NCI-H1694 treated with DMSO at 0.1 percent for 48 hours (cell line): ENCODE measurements at regions not wholly inside any gene's neighbourhood (a gene's known extent, or its start where the extent isn't known, plus 50 kb on each side); places are given as distances from the start of the nearest gene placed in this dataset.

ENCODE experiments used
- DNase-seq: peaks from one replicate; lab custom pipeline; 2025; lab: John Stamatoyannopoulos, UW

DNA sequence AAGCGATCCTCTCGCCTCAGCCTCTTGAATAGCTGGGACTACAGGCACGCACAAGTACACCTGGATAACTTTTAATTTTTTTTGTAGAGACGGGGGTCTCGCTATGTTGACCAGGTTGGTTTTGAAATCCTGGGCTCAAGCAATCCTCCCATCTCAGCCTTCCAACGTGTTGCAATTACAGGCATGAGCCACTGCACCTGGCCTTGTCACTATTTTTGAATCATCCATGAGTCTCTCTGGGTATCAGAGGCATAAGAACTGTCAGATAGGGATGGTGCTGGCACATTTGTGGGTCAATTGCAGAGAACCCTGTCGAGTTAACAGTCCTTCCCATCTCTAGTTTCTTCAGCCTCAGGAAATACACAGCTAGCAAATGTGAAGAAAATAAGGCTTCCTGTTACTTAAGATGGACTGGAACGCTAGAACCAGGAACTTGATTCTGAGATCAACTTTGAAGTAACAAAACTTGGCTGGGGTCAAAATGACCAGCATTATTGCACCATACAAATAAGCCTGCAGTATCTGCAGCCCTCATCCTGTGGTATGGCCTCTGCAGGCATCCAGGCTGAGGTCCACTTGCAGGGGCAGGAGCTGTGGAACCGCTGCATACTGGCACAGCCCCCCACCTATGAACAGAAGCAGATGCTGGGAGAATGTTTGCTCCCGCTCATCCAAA, 124.3 kb upstream of the GADD45A start:
- DNase-seq = no peak

DNA sequence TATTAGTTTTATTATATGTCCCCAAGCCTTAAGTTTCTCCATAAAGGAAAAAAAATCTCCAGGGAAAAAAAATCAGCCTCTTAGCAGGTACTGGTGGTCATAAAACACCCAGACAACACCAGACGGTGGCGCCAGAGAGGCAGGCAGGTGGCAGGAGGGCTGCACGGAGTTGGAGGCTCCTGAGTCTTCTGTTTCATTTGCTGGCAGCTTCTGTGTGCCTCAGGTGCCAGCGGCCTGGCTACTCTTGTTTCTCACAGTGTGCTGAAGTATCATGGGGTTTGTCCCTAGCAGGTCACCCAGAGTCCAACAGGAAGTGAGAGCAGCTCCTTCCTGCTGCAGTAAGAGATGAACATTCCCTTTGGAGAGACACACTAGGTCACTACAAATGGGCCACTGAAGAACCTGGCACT, 123.3 kb upstream of the GADD45A start:
- peak; percentile 89 for DNase-seq

DNA sequence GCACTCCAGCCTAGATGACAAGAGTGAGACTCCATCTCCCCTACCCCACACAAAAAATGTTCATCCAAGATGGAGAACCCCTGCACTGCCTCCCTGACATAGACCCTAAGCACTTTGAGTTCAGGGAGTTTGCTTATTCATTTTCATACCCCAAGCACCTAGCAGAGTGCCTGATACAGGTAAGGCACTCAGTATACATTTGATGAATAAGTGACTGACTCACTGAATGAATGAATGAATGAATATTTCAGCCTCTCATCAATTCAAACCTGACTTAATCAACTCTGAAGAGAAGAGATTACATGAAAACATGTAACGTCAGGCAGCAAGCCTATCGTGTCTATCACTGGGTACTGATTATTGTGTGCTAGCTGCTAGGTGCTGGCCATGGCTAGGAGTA, 121.3 kb upstream of the GADD45A start:
- no peak for DNase-seq

DNA sequence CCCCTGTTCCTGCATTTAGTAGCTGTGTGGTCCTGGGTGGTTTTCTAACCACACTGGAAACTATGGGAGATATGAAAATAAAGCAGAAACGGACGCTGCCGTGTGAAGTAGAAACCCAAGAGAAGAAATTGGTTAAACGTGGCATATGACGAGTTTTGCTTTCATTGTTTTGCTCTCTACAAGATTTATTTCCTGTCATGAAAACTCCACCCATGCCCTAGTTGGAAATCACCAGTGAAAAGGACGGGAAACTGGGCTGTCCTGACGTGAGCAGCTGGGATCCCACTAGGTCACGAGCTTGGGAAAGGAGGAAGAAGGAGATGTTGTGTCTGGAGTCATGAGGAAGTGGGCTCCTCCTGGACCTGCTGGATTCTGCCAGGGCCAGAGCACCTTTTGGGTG, 120.8 kb upstream of the GADD45A start:
- DNase-seq = no peak

DNA sequence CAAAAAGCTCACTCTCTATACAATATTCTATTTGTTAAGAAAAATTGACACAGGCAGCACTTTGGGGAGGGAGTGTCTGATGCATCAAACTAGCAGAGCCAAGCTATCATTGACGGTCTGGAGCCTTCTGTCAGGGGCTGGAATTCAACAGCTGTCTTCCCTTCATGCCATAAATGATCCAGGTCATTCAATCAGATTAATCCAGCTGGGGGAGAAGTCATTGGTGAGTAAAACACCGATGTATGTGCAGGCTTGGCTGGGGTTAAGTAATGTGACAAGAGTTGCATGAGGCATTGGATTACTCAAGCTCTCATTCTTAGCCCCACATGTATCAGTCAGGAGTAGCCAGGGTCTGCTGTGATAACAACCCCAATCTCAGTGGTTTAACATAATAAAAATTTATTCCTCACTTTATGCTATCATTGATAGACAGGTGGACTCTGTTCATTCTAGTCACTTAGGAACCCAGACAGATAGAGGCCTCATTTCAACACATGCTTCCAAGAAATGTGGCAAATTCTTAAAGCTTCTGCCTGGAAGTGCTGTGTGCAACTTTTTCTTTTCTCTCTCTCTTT, 118.1 kb upstream of the GADD45A start:
- DNase-seq = peak; percentile 62

DNA sequence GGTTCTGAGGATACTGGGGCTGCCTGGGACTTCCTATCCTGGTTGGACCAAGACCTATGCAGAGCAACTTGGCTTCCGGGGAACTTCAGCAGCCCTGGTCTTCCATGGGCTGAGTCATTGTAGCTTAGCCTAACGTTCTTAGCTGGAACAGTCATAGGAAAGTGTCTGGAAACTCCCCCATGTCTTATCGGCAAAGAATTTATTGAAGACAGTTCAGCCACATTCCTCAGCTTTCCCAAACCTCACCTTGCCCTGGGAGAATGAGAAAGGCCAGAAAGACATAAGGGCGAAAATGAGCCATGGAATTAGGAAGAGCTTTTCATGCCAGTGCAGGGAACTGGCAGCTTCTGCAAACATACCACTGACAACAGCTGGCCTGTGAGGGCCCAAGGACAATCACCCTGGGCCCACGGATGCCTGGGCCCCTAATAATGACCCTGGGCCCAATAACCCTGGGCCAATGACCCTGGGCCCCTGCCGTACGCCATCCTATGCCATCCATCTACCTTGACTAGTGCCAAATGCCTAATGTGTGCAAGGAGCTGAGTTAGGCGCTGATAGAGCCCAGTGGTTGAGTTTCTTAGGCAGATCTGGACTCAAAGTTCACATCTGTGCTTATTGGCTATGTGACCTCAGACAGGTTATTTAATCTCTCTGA, 114.4 kb upstream of the GADD45A start:
- DNase-seq = no peak

DNA sequence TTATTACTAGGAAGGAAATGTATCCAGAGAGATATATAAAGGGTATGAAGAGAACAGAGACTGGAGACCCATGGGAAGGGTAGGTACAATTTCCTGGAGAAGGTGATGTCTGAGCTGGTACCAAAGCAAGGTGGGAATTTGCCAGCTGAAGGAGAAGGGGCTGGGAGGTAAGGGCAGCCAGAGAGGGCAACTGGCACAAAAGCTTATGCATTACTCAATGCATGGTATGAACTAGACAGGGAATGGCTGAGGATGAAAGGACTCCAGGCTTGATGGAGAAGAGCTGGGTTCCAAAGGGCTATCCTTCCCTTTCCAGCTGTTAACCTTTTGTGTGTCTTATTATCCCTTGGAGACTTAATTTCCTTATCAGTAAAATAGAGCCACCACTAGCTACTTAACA, 113.6 kb upstream of the GADD45A start:
- no peak for DNase-seq

DNA sequence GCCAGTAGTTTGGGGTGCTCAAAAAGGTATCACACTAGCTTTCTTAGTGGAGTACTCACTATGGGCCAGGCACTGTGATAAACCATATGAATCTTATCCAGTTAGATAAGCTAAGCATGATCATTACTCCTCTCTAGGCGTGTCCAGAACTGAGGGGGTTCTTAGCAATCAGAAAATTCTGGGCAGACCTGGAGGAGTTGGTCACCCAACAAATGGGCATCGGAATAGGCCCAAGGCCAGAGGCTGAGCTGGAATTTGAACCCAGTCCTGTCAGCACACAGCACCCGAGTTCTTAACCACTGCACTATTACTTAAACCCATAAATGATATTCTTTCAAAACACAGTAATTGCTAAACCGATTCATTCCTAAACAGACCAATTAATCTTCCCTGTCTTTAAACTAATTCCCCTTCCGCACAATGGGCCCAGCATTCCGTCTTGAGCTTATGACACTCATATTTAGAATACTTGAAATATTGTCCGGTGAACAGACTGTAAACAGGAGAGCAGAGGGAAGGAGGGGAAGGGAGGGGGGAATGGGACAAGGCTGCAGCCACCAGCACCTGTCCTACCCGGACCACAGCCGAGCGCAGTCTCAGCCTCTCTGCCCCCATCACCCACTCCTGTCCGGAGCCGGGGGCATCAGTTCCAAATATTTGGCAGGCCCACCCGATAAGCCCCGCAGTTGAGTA, 113.0 kb upstream of the GADD45A start:
- DNase-seq = no peak

DNA sequence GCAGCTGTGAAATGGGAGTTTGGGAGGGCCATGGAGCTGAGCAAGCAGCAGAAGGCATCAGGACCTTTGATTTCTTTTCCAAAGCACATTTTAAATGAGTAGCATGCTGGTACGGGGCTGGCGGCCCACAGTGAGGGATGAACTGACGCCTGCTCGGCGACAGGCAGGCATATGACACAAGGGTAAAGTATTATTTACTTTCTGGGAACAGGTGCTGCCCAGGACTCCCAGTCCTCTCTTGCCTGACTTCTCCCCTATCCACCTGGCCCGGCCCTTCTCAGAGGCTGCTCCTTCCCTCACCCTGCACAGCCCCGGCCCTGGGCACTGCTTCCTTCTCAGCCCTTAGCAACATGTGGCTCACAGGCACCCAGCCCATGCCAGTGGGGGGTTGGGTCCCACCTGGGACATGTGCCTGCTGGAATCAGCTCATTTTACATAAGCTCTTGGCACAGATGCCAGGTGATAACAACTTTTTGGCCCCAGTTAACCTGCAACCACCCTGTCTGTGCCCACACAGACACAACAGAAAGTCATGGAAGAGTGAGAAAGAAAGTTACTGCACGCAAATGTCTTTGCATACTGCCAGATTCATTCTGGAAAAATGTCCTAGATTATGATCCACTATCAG, 112.3 kb upstream of the GADD45A start:
- DNase-seq = peak; percentile 33

DNA sequence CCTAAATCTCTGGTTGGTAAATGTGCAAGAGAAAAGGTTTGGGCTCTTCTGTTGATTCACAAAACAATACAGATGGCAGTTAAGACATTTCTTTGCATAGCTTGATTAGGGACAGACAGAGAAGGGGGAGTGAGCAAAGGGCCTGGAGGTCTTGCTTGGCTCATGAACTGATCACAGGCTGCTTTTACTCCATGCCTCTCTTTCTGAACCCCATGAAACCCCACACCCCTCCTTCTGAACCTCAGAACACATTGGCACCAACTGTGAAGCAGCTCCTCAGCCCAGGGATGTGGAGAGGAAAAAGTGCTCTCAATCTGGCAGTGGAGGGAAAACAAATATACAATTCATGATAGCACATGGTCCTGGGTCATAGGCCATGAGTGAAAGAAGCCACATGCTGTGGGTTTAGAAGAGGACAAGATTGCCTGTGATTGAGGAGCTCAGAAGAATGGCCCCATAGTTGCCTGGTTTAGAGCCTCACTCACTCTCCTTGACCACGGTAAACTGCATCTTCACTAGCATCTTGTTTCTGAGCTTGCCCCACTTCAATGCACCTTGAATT, 111.6 kb upstream of the GADD45A start:
- DNase-seq = no peak

DNA sequence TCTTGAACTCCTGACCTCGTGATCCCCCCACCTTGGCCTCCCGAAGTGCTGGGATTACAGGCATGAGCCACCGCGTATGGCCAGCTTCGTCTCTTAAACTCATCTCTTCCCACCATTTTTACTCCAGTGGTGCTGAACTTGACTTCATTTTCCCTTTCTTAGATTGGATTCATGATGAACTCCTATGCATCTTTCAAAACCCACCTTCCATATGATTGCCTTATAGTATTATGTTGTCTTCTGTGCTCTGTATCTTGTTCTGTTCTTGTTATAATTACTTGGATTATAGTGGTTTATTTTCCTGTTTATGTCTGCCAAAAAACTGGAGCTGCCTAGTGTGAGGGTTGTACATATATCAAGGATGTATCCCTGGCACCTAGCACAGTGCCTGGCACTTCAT, 110.8 kb upstream of the GADD45A start:
- DNase-seq = no peak

DNA sequence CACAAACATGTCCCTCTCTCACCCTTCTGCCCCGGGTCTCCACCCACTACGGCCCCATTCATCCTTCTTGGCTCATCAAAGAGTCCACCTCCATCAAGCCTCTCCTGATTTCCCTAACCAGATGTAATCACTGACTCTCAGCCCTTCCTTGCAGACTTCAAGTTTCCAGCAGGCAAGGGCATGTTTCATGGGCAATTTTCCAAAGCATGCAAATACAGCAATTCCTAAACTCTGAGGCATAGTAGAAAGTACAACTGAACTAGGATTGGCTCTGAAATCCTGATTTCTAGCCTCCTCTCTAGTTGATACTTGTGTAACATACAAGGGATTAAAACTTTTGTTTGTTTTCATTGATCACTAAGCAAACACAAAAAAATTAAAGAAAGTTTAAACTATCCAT, 109.1 kb upstream of the GADD45A start:
- DNase-seq = no peak

DNA sequence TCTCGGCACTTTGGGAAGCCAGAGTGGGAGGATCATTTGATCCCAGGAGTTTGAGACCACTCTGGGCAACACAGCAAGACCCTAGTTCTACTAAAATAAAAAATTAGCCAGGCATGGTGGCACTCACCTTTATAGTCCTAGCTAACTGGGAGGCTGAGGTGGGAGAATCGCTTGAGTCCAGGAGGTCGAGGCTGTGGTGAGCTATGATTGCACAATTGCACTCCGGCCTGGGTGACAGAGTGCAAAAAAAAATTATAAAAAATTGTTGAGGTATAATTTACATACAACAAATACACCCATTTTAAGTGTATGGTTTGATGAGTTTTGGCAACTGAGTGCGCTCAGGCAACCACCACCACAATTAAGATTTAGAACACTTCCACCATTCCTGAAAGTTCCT, 108.5 kb upstream of the GADD45A start:
- DNase-seq = no peak

DNA sequence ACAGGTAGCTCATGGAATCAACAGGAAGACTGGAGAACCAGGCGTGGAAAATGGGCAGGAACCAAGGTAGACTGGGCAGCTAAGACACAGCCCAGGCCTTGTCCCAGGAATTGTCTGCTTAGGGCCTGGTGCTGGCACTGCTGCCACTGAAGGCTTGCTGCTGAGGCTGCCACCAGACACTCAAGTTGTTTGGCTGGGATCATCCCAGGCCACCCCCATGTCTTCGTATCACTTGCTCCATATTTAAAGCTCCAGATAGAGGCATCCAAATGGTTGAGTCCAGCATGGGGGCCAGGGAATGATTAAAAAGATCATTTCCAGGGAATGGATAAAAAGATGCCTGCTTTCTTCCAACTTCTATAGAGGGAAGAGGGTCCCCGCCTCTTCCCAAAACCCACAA, 107.4 kb upstream of the GADD45A start:
- DNase-seq = no peak

DNA sequence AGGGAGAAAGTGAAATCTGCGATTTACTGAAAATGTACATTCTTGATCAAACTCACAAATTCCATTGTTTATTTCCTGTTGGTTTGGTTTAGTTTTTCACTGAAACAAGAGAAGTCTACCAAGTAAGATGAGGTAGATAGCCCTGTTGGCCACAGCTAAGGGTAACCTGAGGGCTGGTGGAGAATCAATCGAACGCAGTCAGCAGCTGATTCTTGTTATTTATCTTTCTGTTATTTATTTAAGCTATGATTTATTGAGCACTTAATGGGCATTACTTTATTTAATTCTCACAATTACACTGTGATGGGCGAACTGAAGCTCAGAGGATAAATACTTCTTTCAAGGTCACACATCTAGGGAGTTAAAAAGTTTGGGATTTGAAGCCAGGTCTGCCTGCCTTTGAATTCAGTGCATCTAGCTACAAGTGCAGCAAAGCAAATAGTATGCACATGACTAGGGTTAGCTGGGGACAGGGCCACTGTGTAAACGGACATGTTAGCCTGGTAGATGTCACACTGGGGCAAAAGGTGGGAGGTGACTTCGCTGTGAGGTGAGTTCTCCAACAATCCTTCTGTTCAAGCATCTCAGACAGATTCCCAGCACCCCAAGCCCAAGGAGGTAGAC, 106.5 kb upstream of the GADD45A start:
- DNase-seq = no peak

DNA sequence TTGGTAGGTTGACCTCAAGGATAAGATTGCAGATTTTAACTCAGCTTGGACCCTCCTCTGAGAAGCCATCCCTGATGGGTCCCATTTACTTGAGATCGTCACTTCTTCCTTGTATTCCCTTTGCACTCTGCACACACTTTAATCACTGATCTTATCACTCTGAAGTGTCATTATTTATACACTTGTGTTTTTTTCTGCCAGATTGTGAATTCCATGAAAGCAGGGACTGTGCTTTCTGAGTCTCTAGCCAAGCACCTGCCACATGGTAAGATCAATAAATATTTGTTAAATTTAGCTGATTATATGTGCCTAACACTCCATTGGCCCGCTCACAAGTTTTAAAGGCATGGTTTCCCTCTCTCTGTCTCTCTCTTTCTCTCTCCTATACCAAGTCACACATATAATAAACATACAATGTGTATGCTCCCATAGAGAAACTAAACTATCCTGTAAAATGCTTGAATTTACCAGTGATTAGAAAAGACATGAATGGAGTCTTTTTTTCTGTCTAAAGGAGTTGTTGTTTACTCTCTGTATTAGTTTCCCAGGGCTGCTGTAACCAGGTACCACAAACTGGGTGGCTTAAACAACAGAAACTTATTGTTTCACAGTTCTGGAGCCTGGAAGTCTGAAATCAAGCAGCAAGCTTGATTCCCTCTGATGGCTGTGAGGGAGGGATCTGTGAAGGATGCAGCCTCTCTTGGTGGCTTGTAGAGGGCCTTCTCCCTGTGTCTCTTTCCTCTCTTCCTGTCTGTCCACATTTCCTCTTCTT, 105.2 kb upstream of the GADD45A start:
- DNase-seq = no peak

DNA sequence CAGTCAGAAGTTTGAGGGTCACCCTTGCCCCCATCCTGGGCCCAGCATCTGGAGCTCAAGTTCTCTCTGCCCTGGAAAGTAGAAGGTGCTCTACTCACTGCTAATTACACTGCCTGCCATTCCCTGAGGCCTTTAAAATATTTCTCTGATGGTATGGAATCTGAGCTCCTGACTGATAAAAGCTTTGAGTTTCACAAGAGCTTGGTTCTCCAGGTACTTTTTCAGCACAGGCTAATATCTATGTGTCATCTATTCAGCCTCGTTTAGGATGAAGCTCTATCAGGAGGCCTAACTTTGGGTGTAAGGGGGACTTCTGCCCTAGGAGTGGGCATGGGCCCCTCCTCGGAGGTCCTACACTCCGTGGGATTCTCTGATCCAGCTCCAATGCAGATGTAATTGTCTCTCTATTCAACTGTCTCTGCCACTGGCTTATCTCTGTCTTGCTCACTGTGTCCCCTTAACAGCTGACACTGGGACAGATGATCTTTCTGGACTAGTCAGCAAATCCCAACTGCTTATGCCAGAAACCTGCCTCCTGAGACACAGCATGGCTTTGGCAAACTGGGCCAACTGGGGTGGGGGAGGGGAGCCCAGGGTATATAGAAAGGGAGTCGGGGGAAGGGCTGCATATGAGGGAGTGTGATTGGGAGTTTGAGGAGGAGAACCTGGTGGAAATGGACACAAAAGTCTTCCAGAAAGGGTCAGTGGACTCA, 104.2 kb upstream of the GADD45A start:
- DNase-seq = no peak

DNA sequence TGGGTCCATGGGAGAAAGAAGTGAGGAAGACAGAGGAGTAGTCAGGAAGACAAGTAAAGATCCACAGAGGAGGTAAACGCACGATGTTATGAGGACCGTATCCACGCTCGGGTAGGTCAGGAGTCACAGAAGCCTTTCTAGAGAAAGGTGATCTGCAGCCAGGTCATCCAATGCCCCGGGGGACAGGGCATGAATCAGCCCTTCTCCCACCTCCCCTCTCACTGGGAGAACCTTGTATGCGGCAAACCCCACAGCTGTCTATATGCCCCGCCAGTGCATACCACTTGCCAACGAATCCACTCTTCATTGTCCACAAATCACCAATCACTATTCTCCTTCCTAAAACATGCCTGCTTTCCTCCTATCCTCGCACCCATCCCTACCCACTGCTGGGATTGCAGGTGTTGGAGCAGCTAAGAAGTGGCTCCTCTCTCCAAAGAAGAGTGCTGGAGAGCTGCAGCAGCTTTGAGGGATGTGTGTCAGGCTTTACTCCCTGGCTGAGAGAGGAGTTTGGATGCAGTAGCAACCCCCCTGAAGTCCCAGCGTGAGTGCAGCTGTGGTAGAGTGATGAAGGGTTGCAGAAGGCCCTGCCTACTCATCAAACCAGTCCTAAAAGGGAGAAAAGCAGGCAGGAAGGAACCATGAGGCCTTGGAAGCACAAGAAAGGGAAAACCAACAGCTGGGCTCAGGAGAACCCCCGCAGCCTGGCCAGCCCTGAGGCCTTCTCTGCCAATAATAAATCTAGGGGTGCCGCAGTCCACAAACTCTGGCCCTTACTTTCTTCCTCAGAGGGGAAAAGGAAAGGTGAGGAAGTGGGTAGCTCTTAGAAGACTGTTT, 102.2 kb upstream of the GADD45A start:
- DNase-seq = no peak

DNA sequence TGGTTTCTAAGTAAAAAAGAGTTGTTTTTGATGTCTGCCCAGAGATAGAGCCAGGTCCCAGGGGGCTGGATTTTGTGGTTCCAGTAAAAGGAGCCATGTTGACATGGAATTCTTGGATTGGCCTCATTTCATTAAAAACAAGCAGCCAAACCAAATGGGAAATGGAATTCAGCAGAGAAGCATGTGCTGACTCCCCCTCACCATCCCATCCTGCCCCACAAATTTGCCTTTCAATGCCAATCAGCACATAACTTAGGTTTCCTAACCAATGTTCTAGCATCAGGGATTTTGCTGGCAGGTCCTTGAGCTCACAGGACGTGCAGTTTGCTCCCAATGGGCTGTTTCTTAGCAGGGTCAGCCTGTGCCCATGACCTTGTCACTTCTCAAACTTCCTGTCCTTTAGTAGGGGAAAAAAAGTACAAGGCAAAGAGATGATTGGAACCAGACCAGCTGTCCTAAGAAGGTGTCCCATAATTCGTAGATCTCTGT, 101.5 kb upstream of the GADD45A start:
- no peak for DNase-seq
